IMR-90 (cell line): ENCODE measurements at regions not wholly inside any gene's neighbourhood (a gene's known extent, or its start where the extent isn't known, plus 50 kb on each side); places are given as distances from the start of the nearest gene placed in this dataset.

Source experiments
- CEBPB ChIP-seq: IDR thresholded peaks from 2 replicates; pipeline ENCODE4 v1.6.1; 2012; ENCODE audit warnings: low read depth, low read length, improper control_type of control experiment
- CTCF ChIP-seq: conservative IDR thresholded peaks from 2 replicates; pipeline ENCODE4 v1.5.1; 2012; ENCODE audit warnings: mild to moderate bottlenecking, low read depth, low read length, improper control_type of control experiment
- ELK1 ChIP-seq: fragments of 150-350 bp; IDR thresholded peaks from 2 replicates; pipeline ENCODE4 v1.6.1; 2016; ENCODE audit warnings: low read depth, mild to moderate bottlenecking, low read length, moderate library complexity, borderline replicate concordance
- FOS ChIP-seq: fragments of 150-350 bp; IDR thresholded peaks from 2 replicates; pipeline ENCODE4 v1.6.1; 2016; ENCODE audit warnings: low read depth, low read length
- MAFK ChIP-seq: IDR thresholded peaks from 2 replicates; pipeline ENCODE4 v1.6.1; 2012; ENCODE audit warnings: low read depth, low read length, improper control_type of control experiment
- MAZ ChIP-seq: IDR thresholded peaks from 2 replicates; pipeline ENCODE4 v1.6.1; 2012; ENCODE audit warnings: low read depth, mild to moderate bottlenecking, low read length, improper control_type of control experiment, moderate library complexity, borderline replicate concordance
- MXI1 ChIP-seq: IDR thresholded peaks from 2 replicates; pipeline ENCODE4 v1.6.1; 2012; ENCODE audit warnings: low read depth, mild to moderate bottlenecking, low read length, moderate library complexity, borderline replicate concordance
- POLR2A ChIP-seq: IDR thresholded peaks from 2 replicates; pipeline ENCODE4 v1.6.1; 2012; ENCODE audit warnings: mild to moderate bottlenecking, low read depth, low read length
- RAD21 ChIP-seq: IDR thresholded peaks from 2 replicates; pipeline ENCODE4 v1.6.1; 2012; ENCODE audit warnings: low read length, improper control_type of control experiment
- RCOR1 ChIP-seq: IDR thresholded peaks from 2 replicates; pipeline ENCODE4 v1.6.1; 2012; ENCODE audit warnings: mild to moderate bottlenecking, low read length, improper control_type of control experiment; ENCODE audit not compliant: insufficient replicate concordance
- RFX5 ChIP-seq: IDR thresholded peaks from 2 replicates; pipeline ENCODE4 v1.8.0; 2012; ENCODE audit warnings: low read depth, mild to moderate bottlenecking, low read length, moderate library complexity
- SMC3 ChIP-seq: fragments of 150-350 bp; IDR thresholded peaks from 2 replicates; pipeline ENCODE4 v1.6.1; 2016; ENCODE audit warnings: low read depth, mild to moderate bottlenecking, antibody characterized with exemption, low read length, moderate library complexity
- USF2 ChIP-seq: fragments of 150-350 bp; IDR thresholded peaks from 2 replicates; pipeline ENCODE4 v1.6.1; 2017; ENCODE audit warnings: mild to moderate bottlenecking, antibody characterized with exemption, low read length, low read depth

GRCh38 chr13:76471486-76471885 lies 414.7 kb downstream of the KCTD12 start:
- no peak for TF ChIP-seq CTCF
- TF ChIP-seq FOS = no peak
- TF ChIP-seq USF2 = no peak
- no peak for TF ChIP-seq MXI1
- no peak for TF ChIP-seq RAD21
- no peak for TF ChIP-seq MAFK
- no peak for TF ChIP-seq SMC3
- TF ChIP-seq RFX5 = no peak
- TF ChIP-seq POLR2A = no peak
- TF ChIP-seq RCOR1 = no peak
- no peak for TF ChIP-seq MAZ
- no peak for TF ChIP-seq CEBPB
- no peak for TF ChIP-seq ELK1
